SW480 (cell line): ENCODE measurements at regions not wholly inside any gene's neighbourhood (a gene's known extent, or its start where the extent isn't known, plus 50 kb on each side); places are given as distances from the start of the nearest gene placed in this dataset.

Experiments used
- DNase-seq: peaks from one replicate; pipeline ENCODE4 v3.0.0-alpha.2; 2016; ENCODE audit warnings: low spot score

- peak; percentile 57 for DNase-seq
These were observed 124.8 kb upstream of the AJAP1 start for GRCh38 chr1:4529446-4530165.

GRCh38 chr1:4530166-4530785 is 124.1 kb upstream of the AJAP1 start:
- no peak for DNase-seq

DNA sequence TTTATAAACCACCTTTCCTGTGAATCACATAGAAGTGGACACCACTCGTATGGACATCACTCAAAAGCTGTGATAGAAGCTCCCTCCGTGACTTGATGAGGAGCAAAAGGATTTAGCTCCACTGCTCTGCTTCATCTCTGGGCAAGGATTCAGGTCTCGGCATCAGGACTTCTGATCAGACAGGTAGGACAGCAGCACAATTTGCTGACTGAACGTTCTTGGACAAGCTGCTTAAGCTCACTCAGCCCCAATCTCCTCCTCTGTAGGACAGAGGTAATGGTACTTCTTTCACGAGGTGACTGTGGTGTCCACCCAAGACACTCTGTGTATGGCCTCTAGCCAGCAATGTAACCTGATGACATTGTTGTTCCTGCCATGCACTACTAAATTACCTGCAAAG is 122.6 kb upstream of the AJAP1 start:
- DNase-seq, result no peak

DNA sequence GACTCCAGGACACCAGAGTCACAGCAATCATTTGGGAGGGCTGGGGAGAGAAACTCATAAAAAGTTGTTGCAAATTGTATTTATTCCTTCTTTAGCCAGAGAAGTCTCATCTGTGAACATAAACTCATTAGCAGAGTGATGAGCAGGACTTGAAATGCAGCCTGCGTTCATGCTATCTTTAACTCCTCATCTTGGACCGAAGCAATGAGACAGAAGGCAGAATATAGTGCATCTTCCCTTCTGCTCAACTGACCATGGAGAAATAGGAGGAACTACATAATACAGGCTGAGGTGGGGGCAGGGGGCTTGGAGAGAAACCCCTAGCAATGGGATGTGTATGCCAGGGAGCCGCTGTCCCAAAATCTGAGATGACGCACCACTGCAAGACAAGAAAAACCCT is 121.8 kb upstream of the AJAP1 start:
- no peak for DNase-seq

DNA sequence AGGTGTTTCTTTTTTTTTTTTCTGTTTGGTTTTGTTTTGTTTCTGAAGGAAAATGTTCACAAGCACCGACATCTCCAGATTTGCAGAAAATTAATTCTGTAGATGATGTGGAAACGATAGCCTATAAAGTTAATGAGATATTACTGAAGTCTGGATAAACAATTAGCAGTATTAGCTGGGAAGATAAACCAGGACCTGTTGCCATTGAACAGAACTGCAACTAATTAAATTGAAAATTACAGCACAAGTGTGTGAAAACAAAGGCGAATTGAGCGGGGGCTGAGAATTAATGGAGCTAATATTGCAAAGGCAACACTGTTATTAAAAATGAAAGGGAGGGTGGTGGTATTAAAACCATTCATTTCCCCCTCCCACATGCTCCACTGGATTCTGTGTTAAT is 107.5 kb upstream of the AJAP1 start:
- DNase-seq, result no peak

DNA sequence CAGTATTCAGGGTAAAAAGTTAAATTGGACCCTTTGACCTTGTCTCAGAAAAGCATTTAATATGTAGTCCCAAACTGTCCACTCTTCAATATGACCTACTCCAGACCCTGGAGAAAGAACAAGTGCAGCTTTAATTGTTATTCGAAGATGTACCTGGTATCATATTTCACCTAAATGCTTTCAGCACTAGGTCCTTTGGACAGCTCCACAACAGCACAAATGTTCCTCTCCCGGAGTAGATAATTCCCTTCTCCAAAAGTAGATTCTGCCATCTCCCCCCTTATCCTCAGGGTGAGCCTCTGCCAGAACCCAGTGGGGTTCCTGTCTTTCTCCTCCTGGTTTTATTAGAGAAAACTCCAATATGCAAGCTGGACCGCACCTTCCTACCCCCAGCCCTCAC is 104.5 kb upstream of the AJAP1 start:
- peak; percentile 26 for DNase-seq

GRCh38 chr1:4550941-4551340 is 103.5 kb upstream of the AJAP1 start:
- no peak for DNase-seq

GRCh38 chr1:4551706-4552105 is 102.7 kb upstream of the AJAP1 start:
- no peak for DNase-seq

GRCh38 chr1:4553761-4554160 is 100.6 kb upstream of the AJAP1 start:
- DNase-seq, result no peak

- DNase-seq, result no peak
These were observed 100.0 kb upstream of the AJAP1 start for GRCh38 chr1:4554271-4554865.

GRCh38 chr1:4557949-4558348 is 96.5 kb upstream of the AJAP1 start:
- DNase-seq, result no peak

GRCh38 chr1:4561205-4561604 is 93.2 kb upstream of the AJAP1 start:
- DNase-seq, result no peak

DNA sequence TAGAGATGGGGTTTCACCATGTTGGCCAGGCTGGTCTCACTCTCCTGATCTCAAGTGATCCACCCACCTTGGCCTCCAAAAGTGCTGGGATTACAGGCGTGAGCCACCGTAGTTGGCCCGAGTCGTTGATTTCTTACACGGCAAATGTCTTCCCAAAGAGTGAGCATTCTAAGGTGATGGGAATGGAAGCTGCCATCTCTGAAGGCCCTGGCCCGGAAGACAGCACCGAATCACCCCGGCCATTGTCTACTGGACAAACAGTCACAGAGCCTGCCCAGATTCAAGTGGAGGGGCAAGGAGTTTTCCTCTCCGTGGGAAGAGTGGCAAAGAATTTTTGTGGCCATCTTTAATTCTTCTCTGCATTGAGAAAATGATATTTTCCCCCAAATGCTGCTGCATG is 92.1 kb upstream of the AJAP1 start:
- no peak for DNase-seq

GRCh38 chr1:4563586-4563985 is 90.8 kb upstream of the AJAP1 start:
- no peak for DNase-seq

DNA sequence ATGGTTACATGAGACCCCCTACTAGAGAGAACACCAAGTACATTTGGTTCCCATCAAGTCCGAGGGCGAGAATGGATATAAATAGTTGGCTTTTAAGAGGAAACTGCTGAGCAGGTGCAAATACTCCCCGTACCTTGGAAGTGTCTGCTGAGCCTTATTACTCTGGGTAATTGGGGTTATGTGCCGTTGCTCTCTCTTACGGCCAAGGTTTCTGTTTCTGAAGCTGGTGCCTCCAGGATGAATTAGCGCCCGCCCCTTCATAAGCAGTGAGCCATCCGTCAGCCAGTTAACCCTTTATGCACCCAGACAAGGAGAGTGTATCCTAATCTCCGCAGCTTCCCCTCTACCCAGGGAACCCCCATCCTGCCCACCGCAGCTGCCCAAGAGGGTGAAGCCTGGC is 90.4 kb upstream of the AJAP1 start:
- DNase-seq, result no peak

DNA sequence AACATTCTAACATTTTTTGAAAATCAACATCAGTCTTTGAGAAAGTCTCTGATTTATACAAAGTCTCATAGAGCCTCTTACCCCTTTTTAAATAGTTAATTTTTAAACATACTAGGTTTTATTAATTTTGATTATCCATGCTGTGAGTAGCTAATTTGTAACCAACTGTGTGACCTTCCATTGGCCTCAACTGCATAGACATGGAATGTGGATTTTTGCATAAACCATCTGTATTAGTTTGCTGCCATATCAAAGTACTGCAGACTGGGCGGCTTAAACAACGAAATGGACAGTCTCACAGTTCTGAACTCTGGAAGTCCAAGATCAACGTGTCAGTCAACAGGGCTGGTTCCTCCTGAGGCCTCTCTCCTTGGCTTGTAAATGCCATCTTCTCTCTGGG is 89.2 kb upstream of the AJAP1 start:
- DNase-seq, result no peak

DNA sequence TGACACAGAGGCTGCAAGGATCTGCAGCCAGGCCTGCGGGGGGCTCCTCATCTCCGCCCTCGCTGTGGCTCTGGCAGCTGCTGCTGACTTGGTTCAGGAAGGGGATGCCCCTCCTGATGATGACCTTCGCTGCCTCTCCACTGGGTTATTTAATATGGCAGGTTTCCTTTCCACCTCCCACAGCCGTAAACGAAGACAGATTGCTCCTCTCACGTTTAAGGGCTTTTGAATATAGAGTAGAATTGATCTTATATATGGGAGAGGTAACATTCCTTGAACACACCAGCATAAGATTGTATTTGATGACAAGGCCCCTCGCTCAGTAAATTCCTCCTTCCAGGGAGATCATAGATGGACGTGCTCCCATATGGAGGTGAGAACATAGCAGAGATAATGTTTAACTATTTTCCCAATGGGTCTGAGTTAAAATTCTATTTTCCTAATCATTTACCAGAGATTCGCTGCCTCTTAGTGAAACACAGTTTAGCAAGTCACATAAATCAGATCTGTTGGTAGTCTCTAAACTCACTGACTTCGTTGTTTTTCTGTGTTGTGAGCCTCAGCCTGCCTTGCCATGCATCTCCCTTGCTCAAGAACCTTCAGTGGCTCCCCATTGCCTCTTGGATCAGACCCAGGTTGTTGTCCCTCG is 88.5 kb upstream of the AJAP1 start:
- no peak for DNase-seq

DNA sequence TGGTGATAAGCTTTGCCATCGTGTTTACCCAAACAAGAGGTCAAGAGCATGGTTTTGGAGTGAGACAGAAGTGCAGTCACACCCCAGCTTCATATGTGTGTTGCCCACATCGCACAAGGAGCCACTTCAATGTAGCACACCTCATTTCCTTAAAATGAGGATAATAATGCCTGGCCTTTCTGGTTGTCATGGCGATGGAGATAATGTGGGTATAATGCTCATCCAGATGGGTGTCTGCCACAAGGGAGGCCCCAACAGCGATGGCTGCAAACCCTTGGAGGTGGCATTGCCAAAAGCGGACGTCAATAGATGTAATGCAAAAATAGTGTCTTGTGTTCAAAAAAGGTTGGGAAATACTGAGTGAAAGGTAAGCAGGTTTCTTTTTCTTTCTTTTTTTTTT is 83.1 kb upstream of the AJAP1 start:
- no peak for DNase-seq

- DNase-seq, result no peak
These were observed 80.9 kb upstream of the AJAP1 start for GRCh38 chr1:4573526-4573925.

- no peak for DNase-seq
These were observed 72.6 kb upstream of the AJAP1 start for GRCh38 chr1:4581807-4582206.

DNA sequence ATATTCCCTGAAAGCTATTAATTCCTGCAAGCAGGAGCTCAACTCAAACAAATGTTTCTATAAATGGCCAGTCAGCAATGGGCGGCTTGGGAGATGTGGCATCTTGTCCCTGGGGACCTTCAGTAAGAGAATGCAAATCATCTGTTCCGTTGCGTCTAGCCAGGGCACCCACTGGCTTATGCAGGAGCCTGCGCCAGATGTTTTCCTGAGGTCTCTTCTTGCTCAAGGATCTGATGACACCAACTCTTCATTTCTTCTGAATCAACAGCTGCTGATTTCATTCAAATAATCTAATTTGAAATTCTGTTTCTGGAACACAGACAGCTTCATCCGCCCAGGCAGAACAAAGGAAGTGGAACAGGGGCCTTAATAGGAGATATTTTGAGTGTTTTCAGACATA is 70.0 kb upstream of the AJAP1 start:
- DNase-seq, result no peak

DNA sequence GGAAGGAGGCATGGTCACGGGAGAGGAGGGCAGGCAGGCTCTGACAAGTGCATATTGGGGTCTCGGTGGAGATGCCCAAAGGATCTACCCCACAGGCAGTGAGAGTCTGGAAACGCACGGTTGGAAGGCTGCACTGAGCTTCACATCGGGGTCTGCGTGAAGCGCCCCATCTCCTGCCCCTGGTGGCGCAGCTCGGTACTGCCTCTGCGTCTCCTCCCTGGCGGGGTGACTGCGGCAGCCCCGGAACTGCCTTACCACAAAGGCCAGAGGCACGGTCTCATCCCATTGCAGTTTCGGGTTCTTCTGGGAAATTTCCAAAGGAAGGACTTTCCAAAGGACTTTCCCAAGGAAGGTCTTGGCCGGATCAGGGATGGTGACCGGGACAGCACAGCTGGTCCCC is 69.2 kb upstream of the AJAP1 start:
- no peak for DNase-seq

DNA sequence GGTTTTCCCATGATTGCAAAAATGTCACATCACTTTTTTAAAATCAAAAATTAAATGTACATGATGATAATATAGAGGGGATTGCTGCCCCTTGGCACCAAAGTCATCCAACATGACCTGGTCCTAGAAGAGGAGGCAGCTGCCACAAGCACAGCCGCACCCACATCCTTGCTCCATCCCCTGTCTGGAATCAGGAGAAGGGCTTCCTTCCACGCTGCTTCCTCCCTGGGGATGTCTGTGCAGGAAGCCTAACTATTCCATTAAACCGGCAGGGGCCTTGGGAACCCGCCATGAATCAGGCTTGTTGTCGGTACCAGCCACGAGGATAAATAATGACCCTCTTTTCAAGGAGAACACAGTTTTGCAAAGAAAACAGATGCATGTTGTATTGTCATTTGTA is 68.7 kb upstream of the AJAP1 start:
- no peak for DNase-seq
